ENCODE measurements at regions not wholly inside any gene's neighbourhood (a gene's known extent, or its start where the extent isn't known, plus 50 kb on each side); places are given as distances from the start of the nearest gene placed in this dataset.

- no peak for TF ChIP-seq CTCF (IDR thresholded peaks at IDR 0.05; ENCODE audit: low read depth, low read length)
- DNase-seq (ENCODE audit: low read depth, low spot score): no peak
- in situ Hi-C loops (cut with HindIII; ENCODE audit: low sequenced_read_pairs): no loop called here
- no peak overlapping the region for H3K4me3 ChIP-seq (ENCODE audit: low read depth, low read length)
Observed at GRCh38 chr10:43870968-43871439, 222.3 kb upstream of the ZNF32 start.

- H3K4me3 ChIP-seq (ENCODE audit: low read depth, low read length): no peak overlapping the region
- no peak for TF ChIP-seq CTCF (IDR thresholded peaks at IDR 0.05; ENCODE audit: low read depth, low read length)
- in situ Hi-C loops (cut with HindIII; ENCODE audit: low sequenced_read_pairs): no loop called here
- DNase-seq (ENCODE audit: low read depth, low spot score): no peak
Observed at GRCh38 chr10:43869669-43870322, 221.1 kb upstream of the ZNF32 start.

DNA sequence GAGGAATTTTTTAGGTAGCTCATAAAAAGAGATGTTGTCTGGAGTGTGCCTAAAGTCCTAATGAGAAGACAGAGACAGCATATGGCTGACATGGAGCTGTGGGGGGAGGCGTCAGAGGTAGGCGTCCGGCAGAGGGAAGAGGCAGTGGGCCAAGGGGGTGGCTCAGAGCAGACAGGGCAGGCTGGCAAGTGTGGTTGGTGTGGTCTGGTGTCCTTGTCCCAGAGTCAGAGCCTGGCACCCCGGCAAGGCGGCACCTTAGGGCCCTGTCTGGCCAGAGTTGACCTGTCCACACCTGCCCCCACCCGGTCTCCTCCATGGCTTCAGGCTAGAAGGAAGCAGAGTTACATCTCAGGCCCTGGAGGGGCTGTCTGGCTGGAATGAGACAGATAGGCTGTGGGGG lies 220.3 kb upstream of the ZNF32 start:
- in situ Hi-C loops (cut with HindIII; ENCODE audit: low sequenced_read_pairs): no loop called here
- H3K4me3 ChIP-seq (ENCODE audit: low read depth, low read length): no peak overlapping the region
- no peak for TF ChIP-seq CTCF (IDR thresholded peaks at IDR 0.05; ENCODE audit: low read depth, low read length)
- no peak for DNase-seq (ENCODE audit: low read depth, low spot score)

DNA sequence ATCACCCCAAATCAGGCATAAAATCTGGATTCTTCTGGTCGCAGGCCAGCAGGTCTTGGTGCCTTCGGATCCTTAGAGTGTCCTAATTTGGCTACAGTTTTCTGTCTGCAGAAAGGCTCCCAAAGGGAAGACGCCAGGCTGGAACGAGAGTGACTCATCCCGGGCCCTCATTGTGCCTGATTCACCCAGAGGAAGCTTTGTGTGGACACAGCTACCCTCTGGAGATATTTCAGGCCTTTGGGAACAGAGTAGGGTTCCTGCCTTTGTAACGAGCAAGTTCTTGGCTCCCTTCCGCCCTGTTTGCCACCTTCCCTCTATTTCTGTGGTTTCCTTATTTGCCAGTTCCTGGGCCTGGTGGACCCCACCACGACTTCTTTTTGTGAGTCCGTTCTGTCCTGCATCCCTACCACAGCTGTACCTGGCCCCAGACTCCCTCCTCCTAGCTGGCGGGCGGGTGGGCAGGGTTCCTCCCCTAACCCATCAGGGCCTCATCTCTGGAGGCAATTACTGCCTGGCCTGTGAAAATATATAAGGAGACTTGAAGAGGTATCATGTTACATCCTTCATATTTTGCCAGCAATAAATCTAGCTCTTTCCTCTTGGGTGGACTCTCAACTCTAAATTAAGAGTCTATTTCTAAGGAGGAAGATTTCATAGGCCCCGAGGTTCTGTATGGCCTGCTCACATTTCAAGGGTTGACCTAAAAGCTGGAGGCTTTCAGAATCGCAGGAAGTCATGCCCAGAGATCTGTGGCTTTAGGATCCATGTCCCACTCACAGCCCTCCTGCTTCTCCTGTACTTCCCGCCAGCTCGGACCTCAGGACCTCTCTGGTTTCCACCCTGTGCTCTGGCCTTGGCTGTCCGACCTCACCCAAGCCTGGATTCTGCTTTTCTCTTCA lies 219.2 kb upstream of the ZNF32 start:
- no peak for TF ChIP-seq CTCF (IDR thresholded peaks at IDR 0.05; ENCODE audit: low read depth, low read length)
- in situ Hi-C loops (cut with HindIII; ENCODE audit: low sequenced_read_pairs): no loop called here
- no peak overlapping the region for H3K4me3 ChIP-seq (ENCODE audit: low read depth, low read length)
- DNase-seq (ENCODE audit: low read depth, low spot score): peak; percentile 80

DNA sequence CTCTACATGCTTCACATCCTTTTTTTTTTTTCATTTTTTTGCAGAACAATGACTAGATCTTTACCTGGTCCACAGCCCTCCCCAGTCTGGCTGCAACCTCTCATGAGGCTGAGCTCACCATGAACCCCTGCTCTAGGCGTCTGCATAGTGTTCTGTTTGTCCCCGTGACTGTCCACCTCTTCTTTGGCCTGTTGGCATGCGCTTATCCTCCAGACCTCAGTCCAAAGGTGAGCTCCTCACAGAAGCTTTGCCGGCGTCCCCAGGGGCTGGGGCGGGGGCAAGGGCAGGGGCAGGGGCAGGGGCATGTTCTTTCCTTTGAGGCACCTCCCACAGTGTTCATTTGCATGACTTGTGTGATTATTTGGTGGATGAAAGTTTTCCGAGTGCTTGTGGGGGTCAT lies 218.4 kb upstream of the ZNF32 start:
- in situ Hi-C loops (cut with HindIII; ENCODE audit: low sequenced_read_pairs): no loop called here
- no peak for DNase-seq (ENCODE audit: low read depth, low spot score)
- TF ChIP-seq CTCF (IDR thresholded peaks at IDR 0.05; ENCODE audit: low read depth, low read length): no peak

GRCh38 chr10:43866712-43867111 lies 218.0 kb upstream of the ZNF32 start:
- no peak for DNase-seq (ENCODE audit: low read depth, low spot score)
- in situ Hi-C loops (cut with HindIII; ENCODE audit: low sequenced_read_pairs): no loop called here
- TF ChIP-seq CTCF (IDR thresholded peaks at IDR 0.05; ENCODE audit: low read depth, low read length): no peak
- H3K4me3 ChIP-seq (ENCODE audit: low read depth, low read length): no peak overlapping the region

More for the DNA sequence above, 218.4 kb upstream of the ZNF32 start:
- no peak overlapping the region for H3K4me3 ChIP-seq (ENCODE audit: low read depth, low read length)
